SK-N-SH (cell line): ENCODE measurements at regions not wholly inside any gene's neighbourhood (a gene's known extent, or its start where the extent isn't known, plus 50 kb on each side); places are given as distances from the start of the nearest gene placed in this dataset.

Source experiments
- CTCF ChIP-seq: fragments of 200-600 bp; sonication (generic); IDR thresholded peaks from 2 replicates; pipeline ENCODE4 v1.6.1; 2017; ENCODE audit warnings: antibody characterized with exemption, mild to moderate bottlenecking, moderate library complexity
- EP300 ChIP-seq, 2 experiments: IDR thresholded peaks; 2 replicates each; pipeline versions ENCODE4 v1.4.0 to v1.6.1; 2012; ENCODE audit warnings: borderline replicate concordance in 1 of 2, low read depth in 1 of 2, low read length in 1 of 2
- EZH2phosphoT487 ChIP-seq: fragments of 200-600 bp; sonication (generic); IDR thresholded peaks from 2 replicates; pipeline ENCODE4 v1.6.1; 2017; ENCODE audit warnings: low read depth, mixed run types, mild to moderate bottlenecking, antibody characterized with exemption, moderate library complexity, borderline replicate concordance
- FOSL2 ChIP-seq: IDR thresholded peaks from 2 replicates; pipeline ENCODE4 v1.4.0; 2012; ENCODE audit warnings: low read depth, mild to moderate bottlenecking, moderate library complexity, borderline replicate concordance
- POLR2AphosphoS5 ChIP-seq: IDR thresholded peaks from 2 replicates; pipeline ENCODE4 v1.6.1; 2012; ENCODE audit warnings: low read depth, low read length
- RFX5 ChIP-seq: IDR thresholded peaks from 2 replicates; pipeline ENCODE4 v1.6.1; 2012; ENCODE audit warnings: mild to moderate bottlenecking, improper control_type of control experiment, low read length
- SMC3 ChIP-seq: IDR thresholded peaks from 2 replicates; pipeline ENCODE4 v1.6.1; 2012; ENCODE audit warnings: low read depth, low read length, improper control_type of control experiment
- ZBTB33 ChIP-seq: IDR thresholded peaks from 2 replicates; pipeline ENCODE4 v1.4.0; 2012; ENCODE audit warnings: low read depth, borderline replicate concordance
- TF ChIP-seq, protein P1 (sequence below): IDR thresholded peaks from 2 replicates; pipeline ENCODE4 v1.4.0; 2012; ENCODE audit warnings: low read depth

DNA sequence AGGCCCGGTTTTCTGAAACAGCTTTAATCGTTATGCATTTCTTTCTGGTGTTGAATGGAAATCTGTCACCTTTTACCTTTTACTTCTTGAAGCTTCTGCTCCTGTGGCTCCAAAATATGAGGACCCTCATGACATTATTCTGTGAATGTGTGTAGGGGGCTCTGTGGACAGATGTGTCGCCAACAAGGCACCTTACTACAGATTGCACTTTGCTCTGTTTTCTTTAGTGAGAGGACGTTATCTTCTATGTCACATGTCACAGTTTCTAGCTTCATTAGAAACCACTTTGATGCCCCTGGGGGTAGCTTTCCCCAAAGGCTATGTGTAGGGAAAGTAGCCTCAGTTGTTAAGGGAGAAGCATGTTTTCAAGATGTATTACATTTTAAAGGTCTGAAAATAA, 195.6 kb downstream of the ZNF621 start:
- TF ChIP-seq, protein P1, sequence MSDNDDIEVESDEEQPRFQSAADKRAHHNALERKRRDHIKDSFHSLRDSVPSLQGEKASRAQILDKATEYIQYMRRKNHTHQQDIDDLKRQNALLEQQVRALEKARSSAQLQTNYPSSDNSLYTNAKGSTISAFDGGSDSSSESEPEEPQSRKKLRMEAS: no peak
- no peak for TF ChIP-seq EP300 (IDR thresholded peaks at IDR 0.05; ENCODE audit: borderline replicate concordance in 1 of 2, low read depth in 1 of 2, low read length in 1 of 2)
- TF ChIP-seq CTCF: no peak
- no peak for TF ChIP-seq FOSL2
- TF ChIP-seq RFX5: no peak
- TF ChIP-seq POLR2AphosphoS5: no peak
- no peak for TF ChIP-seq EZH2phosphoT487
- TF ChIP-seq SMC3: no peak
- no peak for TF ChIP-seq ZBTB33
